ENCODE measurements at regions not wholly inside any gene's neighbourhood (a gene's known extent, or its start where the extent isn't known, plus 50 kb on each side); places are given as distances from the start of the nearest gene placed in this dataset.

GRCh38 chr21:15221799-15222386, 157.1 kb upstream of the NRIP1 start:
- intact Hi-C loops (cut with DNase I), result loop anchor here in 1 of 2 donors (10.0 kb wide), 1 partner anchor 163 kb away; no protein-coding TSS in a partner anchor
- DNase-seq (peak; percentile 74), ATAC-seq (peak; percentile 91 to 98)

GRCh38 chr21:15222707-15223106, 157.9 kb upstream of the NRIP1 start:
- DNase-seq, result no peak
- ATAC-seq, result no peak
- intact Hi-C loops (cut with DNase I), result loop anchor here in 1 of 2 donors (10.0 kb wide), 1 partner anchor 162 kb away; no protein-coding TSS in a partner anchor

DNA sequence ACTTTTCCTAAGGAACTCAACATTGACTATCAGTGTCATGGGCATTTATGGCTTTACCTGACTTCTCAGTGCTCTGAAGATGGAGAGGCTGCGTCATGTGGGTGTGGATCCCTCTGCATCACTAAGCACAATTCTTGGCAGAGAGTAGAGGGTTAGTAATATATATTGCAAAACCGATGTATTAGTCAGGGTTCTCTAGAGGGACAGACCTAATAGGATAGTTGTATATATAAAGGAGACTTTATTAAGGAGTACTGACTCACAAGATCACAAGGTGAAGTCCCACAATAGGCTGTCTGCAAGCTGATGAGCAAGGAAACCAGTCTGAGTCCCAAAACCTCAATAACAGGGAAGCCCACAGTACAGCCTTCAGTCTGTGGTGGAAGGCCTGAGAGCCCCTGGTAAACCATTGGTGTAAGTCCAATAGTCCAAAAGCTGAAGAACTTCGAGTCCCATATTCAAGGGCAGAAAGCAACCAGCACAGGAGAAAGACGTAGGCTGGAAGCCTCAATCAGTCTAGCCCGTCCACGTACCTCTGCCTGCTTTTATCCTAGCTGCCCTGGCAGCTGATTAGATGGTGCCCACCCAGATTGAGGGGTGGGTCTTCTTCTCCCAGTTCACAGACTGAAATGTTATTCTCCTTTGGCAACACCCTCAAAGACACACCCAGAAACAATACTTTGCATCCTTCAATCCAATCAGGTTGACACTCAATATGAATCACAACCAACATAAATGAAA, 159.7 kb upstream of the NRIP1 start:
- intact Hi-C loops (cut with DNase I), result loop anchor here in 1 of 2 donors (10.0 kb wide), 1 partner anchor 160 kb away; no protein-coding TSS in a partner anchor
- peak in 1 of 2 donors; percentile 63 for ATAC-seq
- DNase-seq, result no peak

DNA sequence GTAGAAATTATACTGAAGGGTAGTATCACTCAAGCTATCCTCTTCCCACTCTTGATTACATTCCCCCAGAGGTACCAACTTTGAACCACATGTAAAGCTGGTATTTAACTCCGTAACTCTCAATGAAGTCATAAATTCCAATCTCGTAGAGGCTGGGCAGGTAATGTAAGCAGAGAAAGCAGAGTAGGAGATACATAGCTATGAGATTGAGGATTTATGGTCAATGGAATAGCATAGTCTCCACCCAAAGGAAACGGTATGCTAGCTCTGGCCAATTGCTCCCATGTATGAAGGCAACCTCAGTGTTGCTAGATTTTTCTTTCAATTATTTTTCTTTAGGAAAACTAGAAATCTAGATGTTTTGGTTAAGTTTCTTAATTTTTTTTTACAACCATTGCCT, 163.1 kb upstream of the NRIP1 start:
- ATAC-seq, result no peak
- intact Hi-C loops (cut with DNase I), result loop anchor here in 1 of 2 donors (10.0 kb wide), 1 partner anchor 157 kb away; no protein-coding TSS in a partner anchor
- no peak for DNase-seq

GRCh38 chr21:15229390-15229789, 164.6 kb upstream of the NRIP1 start:
- intact Hi-C loops (cut with DNase I), result loop anchor here in 1 of 2 donors (10.0 kb wide), 1 partner anchor 155 kb away; no protein-coding TSS in a partner anchor
- ATAC-seq, result no peak
- no peak for DNase-seq

DNA sequence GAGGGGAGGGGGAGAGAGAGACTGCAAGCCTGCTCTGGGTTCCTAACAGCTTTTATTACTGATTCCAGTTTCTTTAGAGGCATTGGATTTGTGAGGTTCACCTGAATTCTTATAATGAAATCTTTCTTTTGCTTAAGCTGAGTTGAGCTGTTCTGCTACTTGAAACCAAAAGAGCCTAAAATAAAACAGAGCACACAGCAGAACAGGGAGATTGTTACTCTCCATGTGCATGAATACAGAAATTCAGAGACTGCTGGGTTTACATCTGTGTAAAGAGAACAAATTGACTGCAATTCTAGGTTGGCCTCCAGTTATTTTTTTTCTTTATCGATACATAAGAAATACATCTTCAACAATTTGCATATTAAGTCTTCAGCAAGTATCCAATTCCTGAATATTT, 168.8 kb upstream of the NRIP1 start:
- ATAC-seq (no peak), DNase-seq (no peak)
- intact Hi-C loops (cut with DNase I), result no loop called here

- DNase-seq, result no peak
- no peak for ATAC-seq
- intact Hi-C loops (cut with DNase I), result no loop called here
Observed at GRCh38 chr21:15236111-15236510, 171.3 kb upstream of the NRIP1 start.

GRCh38 chr21:15240848-15241247, 176.0 kb upstream of the NRIP1 start:
- no peak for ATAC-seq

DNA sequence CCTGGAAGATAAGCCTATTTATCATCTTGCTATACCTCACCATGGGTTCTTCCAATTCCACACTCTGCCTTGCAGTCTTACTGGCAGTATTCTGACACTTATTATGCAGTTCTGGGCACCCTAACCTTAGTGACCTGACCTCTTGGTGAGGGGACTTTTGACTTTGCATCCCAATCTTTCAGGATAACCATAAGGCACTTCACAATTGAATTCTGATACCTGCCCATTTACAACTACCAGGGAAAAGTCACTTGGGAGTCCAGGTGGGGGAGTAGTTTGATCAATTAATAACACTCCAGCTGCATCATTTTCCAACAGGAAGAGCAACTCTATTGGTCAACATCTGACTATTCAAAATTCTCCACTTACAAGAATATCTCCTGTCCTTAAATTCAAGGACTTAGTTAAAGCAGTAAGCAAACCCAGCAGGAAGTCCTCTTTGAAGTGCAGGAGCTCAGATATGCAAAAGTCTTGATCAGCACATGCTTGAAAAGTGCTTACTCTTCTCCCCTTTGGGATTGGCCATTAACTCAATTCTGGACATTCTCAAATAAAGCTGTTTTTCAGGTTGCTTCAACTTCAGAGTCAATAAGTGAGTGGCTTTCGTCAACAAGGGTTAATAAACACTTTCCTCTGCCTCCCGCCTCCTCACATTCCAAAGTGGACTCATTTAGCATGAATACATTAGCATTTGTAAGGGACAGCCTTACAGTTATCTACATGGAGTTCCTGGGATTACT, 177.4 kb upstream of the NRIP1 start:
- intact Hi-C loops (cut with DNase I), result no loop called here
- DNase-seq, result no peak
- no peak for ATAC-seq

More at GRCh38 chr21:15240848-15241247, 176.0 kb upstream of the NRIP1 start:
- intact Hi-C loops (cut with DNase I), result no loop called here
- no peak for DNase-seq

GRCh38 chr21:15242906-15243305, 178.1 kb upstream of the NRIP1 start:
- intact Hi-C loops (cut with DNase I), result no loop called here
- ATAC-seq, result no peak
- DNase-seq, result no peak

GRCh38 chr21:15243406-15243805, 178.6 kb upstream of the NRIP1 start:
- DNase-seq (no peak), ATAC-seq (no peak)
- intact Hi-C loops (cut with DNase I), result no loop called here

- ATAC-seq (no peak), DNase-seq (no peak)
- intact Hi-C loops (cut with DNase I), result no loop called here
Observed at GRCh38 chr21:15247613-15248012, 182.8 kb upstream of the NRIP1 start.

DNA sequence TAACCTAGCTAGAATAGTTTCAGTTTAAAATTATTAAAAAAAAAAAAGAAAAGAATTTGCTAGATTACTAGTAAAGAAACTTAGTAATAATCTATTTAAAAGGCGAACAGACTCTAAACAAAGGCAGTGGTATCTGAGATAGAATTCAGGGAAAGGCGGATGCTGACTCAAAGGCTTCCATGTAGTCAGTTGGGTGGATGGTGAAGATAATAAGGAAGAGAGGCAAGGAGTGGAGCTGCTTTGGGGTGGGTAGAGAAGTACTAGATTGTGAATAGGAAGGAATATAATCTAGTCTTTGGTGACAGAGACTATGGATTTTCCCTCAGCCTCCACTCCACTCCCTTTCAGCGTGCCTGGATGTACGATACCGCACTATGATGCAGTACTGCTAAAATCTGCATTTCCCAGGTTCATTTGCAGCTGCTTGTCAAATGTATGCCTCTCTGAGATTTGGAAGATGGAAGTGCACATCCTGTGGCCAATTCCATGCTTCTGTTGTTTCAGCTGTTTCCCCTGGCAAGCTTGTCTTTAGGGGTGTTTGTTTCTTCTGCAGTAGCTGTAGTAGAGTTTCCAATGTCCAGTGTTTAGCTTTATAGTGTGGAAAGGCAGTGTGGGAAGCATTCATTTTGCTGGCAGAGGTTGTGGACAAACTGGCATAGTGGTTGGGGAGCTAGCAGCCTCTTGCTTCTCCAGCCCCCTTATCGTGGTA, 184.6 kb upstream of the NRIP1 start:
- no peak for DNase-seq
- ATAC-seq, result peak in 1 of 2 donors; percentile 68
- intact Hi-C loops (cut with DNase I), result no loop called here

DNA sequence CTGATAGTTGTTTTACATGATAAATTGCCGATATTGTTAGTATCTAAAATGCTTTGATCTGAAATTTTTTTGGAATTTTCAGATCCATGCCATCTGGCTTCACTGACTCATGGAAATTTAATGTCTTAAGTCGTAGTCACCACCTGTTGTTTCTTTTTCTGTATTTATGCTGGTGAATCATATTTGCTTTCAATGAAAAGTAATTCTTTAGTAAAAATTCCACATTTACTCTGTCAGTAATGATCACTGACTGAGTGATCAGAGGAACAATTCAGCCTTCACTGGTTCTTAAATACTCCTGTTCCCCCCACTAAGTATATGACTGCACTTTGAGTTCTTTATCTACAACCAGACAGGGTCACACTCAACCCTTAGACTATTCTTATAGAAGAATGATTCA, 185.6 kb upstream of the NRIP1 start:
- DNase-seq (no peak), ATAC-seq (no peak)
- intact Hi-C loops (cut with DNase I), result no loop called here

DNA sequence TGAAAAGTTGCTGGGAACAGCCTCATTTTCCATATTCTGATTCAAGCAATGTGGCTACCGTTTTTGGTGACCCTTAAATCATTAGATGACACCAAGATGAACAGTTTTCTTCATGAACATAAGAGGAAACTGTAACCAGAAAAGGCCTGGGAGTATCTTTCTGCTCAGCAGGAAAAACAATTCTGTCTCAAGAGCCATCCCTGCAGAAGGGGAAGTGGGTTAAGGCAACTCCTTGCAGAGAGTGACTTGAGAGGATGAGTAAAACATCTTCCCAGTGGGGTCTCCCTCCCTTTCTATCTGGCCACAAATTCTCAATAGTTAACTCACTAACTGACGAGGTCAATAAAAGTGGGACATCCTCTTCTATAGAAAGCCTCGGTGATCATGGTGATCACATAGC, 187.6 kb upstream of the NRIP1 start:
- DNase-seq, result no peak
- intact Hi-C loops (cut with DNase I), result no loop called here
- ATAC-seq, result no peak

DNA sequence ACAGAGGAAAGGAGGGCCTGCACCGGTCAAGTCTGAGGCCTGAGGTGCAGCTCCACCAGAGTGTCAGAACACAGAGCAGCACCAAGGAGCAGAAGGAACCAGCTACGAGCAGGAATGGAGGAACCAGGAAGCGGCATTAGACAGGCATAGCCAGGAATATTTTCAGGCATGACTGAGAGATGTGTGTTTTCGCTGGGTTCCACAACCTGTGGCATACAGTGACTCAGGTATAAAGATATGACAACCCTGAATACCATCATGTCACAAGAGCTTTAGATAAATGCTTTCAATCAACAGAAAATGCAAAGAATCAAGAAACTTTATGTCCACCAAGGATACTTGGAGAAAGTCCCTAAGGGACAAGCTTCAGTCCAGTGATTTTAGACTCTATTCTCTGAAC, 189.3 kb upstream of the NRIP1 start:
- ATAC-seq (no peak), DNase-seq (no peak)
- intact Hi-C loops (cut with DNase I), result no loop called here

DNA sequence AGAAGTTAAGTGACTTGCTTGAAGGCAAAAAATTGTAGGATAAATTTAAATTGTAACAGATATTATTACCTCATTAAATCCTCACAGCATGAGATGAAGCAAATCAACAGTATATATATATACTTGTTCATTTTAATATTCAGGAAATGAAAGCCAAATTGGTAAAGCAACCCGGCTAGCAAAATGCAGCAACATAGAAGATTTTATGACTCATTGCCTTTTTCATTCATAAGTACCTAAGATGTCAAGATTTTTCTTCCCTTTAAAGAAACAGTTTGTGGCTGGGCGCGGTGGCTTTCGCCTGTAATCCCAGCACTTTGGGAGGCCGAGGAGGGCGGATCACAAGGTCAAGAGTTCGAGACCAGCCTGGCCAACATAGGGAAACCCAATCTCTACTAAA, 190.5 kb upstream of the NRIP1 start:
- intact Hi-C loops (cut with DNase I), result no loop called here
- ATAC-seq (no peak), DNase-seq (no peak)

DNA sequence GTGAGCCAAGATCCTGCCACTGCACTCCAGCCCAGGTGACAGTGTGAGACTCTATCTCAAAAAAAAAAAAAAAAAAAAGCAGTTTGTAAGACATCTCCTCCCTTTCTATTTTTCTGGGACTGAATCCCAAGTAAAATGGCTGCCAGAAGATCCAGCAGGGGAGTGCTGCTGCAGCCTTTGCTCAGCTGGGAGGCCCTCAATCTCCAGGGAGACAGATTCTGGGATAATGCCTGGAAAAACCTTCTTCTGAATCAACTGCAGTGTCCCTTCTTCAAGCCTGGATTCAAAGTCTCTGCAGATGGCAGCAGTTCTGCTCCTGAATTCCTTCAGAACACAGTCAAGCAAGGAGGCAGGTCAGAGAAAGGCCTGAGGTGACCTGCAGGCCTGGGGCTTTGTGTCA, 191.0 kb upstream of the NRIP1 start:
- ATAC-seq (peak in 1 of 2 donors; percentile 38), DNase-seq (no peak)
- intact Hi-C loops (cut with DNase I), result no loop called here

GRCh38 chr21:15256996-15257395, 192.2 kb upstream of the NRIP1 start:
- ATAC-seq (no peak), DNase-seq (no peak)
- intact Hi-C loops (cut with DNase I), result no loop called here
